ENCODE measurements at regions not wholly inside any gene's neighbourhood (a gene's known extent, or its start where the extent isn't known, plus 50 kb on each side); places are given as distances from the start of the nearest gene placed in this dataset.
"Not testable (repeated sequence)": the region's sequence is repeated elsewhere in the genome, so short reads cannot be mapped to it uniquely, and the experiment has no call there.

DNA sequence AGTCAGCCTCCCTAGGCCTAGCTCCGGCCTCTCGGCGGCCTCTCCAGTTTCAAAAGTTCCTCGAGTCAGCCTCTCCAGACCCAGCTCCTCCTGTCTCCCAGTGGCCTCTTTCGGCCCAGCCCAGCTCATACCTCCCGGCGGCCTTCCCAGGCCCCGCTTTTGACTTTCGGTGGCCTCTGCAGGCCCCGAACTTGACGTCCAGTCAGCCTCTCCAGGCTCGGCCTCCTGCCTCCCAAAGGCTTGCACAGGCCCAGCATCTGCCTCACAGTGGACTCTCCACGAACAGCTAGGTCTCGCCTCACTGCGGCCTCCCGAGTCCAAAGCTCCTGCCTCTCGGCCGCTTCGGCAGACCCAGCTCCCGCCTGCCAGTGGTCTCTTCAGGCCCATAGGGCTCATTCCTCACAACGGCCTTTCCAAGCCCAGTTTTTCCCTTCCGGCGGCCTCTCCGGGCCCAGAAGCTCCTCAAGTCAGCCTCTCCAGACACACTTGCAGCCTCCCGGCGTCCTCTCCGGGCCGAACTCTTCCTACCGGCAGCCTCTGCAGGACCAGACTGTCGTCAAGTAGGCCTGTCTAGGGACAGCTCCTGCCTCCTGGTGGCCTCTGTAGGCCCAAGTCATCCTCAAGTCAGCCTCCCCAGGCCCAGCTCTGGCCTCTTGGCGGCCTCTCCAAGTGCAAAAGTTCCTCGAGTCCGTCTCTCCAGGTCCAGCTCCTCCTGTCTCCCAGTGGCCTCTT lies 249.9 kb upstream of the ZNF722 start:
- H3K9me3 Mint-ChIP-seq, H3K4me1 Mint-ChIP-seq, H3K27ac Mint-ChIP-seq, H3K27me3 Mint-ChIP-seq, H3K36me3 Mint-ChIP-seq, H3K4me3 Mint-ChIP-seq: not testable (repeated sequence)

DNA sequence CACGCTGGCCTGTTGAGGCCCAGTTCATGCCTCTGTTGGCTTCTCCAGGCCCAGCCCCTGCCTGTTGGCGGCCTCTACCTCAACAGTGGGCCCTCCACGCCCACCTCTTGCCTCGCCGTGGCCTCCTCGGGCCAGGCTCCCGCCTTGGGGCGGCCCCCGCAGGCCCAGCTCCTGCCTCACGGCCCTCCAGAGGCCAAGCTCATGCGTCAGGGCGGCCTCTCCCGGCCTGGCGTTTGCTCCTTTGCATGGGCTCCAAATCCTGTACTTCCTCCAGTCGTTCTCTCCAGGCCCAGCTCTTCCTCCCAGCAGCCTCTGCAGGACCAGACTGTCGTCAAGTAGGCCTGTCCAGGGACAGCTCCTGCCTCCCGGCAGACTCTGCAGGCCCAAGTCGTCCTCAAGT lies 246.2 kb upstream of the ZNF722 start:
- not testable (repeated sequence) for H3K36me3 Mint-ChIP-seq, H3K27ac Mint-ChIP-seq, H3K4me3 Mint-ChIP-seq, H3K9me3 Mint-ChIP-seq, H3K4me1 Mint-ChIP-seq, H3K27me3 Mint-ChIP-seq

GRCh38 chr7:63753160-63753559 lies 245.5 kb upstream of the ZNF722 start:
- not testable (repeated sequence) for H3K27ac Mint-ChIP-seq

DNA sequence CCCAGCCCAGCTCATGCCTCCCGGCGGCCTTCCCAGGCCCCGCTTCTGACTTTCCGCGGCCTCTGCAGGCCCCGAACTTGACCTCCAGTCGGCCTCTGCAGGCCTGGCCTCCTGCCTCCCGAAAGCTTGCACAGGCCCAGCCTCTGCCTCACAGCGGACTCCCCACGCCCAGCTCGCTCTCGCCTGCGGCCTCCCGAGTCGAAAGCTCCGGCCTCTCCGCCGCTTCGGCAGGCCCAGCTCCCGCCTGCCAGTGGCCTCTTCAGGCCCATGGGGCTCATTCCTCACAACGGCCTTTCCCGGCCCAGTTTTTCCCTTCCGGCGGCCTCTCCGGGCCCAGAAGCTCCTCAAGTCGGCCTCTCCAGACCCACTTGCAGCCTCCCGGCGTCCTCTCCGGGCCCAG lies 238.4 kb upstream of the ZNF722 start:
- H3K4me3 Mint-ChIP-seq, H3K4me1 Mint-ChIP-seq, H3K27me3 Mint-ChIP-seq, H3K27ac Mint-ChIP-seq, H3K9me3 Mint-ChIP-seq, H3K36me3 Mint-ChIP-seq: not testable (repeated sequence)

More at GRCh38 chr7:63753160-63753559, 245.5 kb upstream of the ZNF722 start:
- not testable (repeated sequence) for H3K27me3 Mint-ChIP-seq, H3K4me1 Mint-ChIP-seq, H3K36me3 Mint-ChIP-seq, H3K4me3 Mint-ChIP-seq, H3K9me3 Mint-ChIP-seq

DNA sequence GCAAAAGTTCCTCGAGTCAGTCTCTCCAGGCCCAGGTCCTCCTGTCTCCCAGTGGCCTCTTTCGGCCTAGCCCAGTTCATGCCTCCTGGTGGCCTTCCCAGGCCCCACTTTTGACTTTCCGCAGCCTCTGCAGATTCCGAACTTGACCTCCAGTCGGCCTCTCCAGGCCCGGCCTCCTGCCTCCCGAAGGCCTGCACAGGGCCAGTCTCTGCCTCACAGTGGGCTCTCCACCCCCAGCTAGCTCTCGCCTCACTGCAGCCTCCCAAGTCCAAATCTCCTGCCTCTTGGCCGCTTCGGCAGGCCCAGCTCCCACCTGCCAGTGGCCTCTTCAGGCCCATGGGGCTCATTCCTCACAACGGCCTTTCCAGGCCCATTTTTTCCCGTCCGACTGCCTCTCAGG lies 233.1 kb upstream of the ZNF722 start:
- not testable (repeated sequence) for H3K4me3 Mint-ChIP-seq, H3K27ac Mint-ChIP-seq, H3K4me1 Mint-ChIP-seq

GRCh38 chr7:63766197-63766596 lies 232.5 kb upstream of the ZNF722 start:
- H3K27me3 Mint-ChIP-seq, H3K4me3 Mint-ChIP-seq, H3K27ac Mint-ChIP-seq: not testable (repeated sequence)

More for the DNA sequence above, 233.1 kb upstream of the ZNF722 start:
- H3K36me3 Mint-ChIP-seq, H3K9me3 Mint-ChIP-seq, H3K27me3 Mint-ChIP-seq: not testable (repeated sequence)

DNA sequence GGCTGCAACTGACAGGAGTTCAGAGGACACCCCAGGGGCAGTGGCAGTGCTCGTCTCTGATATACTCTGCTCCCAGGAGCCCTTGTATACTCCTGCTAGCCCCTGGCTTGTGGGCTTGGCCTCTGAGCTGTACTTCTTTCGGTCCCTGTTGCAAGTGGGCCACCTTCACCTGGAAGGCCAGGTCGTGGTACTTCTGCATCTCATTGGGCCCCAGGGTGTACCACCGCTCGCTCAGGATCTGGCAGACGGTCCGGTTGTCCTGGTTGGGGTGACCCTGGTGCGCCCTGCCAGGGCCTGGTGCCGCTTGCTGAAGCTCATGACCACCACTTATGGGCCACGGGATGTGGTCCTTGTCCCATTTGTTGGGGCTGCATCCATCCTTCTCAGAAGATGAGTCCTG lies 228.5 kb upstream of the ZNF722 start:
- not testable (repeated sequence) for H3K27me3 Mint-ChIP-seq, H3K27ac Mint-ChIP-seq, H3K4me1 Mint-ChIP-seq, H3K9me3 Mint-ChIP-seq, H3K36me3 Mint-ChIP-seq
- peak overlapping the region in 1 of 4 donors; percentile 73 for H3K4me3 Mint-ChIP-seq

More at GRCh38 chr7:63766197-63766596, 232.5 kb upstream of the ZNF722 start:
- H3K36me3 Mint-ChIP-seq, H3K9me3 Mint-ChIP-seq, H3K4me1 Mint-ChIP-seq: not testable (repeated sequence)

DNA sequence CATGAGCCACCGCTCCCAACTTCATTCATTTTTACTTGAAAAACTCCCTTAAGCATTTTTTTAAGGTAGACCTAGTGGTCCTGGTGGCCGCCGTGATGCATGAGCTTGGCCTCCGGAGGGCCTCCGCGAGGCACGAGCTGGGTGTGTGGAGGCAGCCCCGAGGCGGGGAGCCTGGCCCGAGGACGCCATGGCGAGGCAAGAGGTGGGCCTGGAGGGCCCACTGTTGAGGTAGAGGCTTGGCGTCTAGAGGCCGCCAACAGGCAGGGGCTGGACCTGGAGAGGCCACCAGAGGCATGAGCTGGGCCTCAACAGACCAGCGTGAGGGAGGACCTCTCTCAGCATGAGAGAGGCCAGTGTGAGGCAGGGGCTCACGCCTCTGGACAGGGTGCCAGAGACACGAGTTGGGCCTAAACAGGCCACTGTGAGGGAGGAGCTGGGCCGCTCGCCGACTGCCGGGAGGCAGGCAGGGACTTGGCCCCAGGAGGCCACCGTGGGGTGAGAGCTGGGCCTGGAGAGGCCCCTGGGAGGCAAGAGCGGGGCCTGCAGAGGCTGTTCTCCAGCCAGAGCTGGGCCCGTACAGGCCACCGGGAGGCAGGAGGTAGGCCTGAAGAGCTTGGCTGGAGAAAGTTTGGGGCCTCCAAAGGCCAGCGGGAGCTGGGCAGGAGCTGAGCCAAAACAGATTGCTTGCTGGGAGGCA lies 227.1 kb upstream of the ZNF722 start:
- H3K27ac Mint-ChIP-seq = not testable (repeated sequence)

DNA sequence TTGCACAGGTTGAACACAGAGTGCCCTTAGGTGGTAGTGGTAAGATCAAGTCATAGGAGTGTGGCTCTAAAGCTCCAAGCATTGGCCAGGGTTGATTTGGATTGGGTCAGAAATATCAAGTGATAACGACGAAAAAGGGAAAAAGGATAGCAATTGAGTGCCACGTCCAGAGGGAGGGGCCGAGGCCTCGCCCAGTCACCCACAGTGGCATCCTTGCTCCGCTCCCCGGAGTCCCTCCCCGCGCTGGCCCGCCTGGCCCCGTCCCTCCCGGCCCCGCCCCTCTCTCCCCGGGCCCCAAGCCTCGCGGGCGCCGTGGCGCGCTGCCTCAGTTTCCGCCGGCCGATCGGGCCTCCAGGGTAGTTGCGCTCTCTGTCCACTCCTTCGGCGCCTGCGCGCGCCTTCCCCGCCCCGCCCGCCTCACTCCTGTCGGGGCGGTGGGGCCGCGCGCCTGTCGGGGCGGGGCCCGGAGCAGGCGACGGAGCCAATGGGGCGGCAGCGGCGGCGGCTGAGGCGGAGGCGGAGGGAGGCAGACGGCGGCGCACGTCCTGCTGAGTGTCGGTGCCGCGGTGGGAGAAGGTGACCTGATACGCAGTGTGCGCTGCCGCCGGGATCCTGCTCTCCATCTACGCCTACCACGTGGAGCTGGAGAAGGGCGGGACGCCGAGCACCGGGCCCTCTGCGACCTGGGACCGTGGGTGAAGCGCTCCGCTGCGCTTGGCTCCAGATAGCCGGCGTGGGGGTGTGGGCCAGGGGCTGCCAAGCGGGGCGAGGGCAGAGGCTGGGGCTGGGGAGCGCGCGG lies 209.1 kb upstream of the ZNF722 start:
- no peaks in the 10 kb centered on the region for H3K4me1 Mint-ChIP-seq
- peaks cover 0 to 2% (median 0%) of the 10 kb centered on the region in 3 donors for H3K9me3 Mint-ChIP-seq
- no peak overlapping the region for H3K27ac Mint-ChIP-seq
- no peak overlapping the region for H3K4me3 Mint-ChIP-seq
- no peaks in the 10 kb centered on the region for H3K36me3 Mint-ChIP-seq
- no peaks in the 10 kb centered on the region for H3K27me3 Mint-ChIP-seq

More for the DNA sequence above, 227.1 kb upstream of the ZNF722 start:
- not testable (repeated sequence) for H3K9me3 Mint-ChIP-seq, H3K27me3 Mint-ChIP-seq, H3K4me3 Mint-ChIP-seq, H3K4me1 Mint-ChIP-seq, H3K36me3 Mint-ChIP-seq

GRCh38 chr7:63790177-63790763 lies 208.4 kb upstream of the ZNF722 start:
- not testable (repeated sequence) for H3K36me3 Mint-ChIP-seq, H3K4me3 Mint-ChIP-seq, H3K4me1 Mint-ChIP-seq

More at GRCh38 chr7:63790177-63790763, 208.4 kb upstream of the ZNF722 start:
- not testable (repeated sequence) for H3K27ac Mint-ChIP-seq, H3K9me3 Mint-ChIP-seq, H3K27me3 Mint-ChIP-seq

Measured in IgD-negative memory B cell (primary cell).